Stimulated activated CD4-positive, alpha-beta T cell treated with anti-CD3 and anti-CD28 coated beads, Interleukin-4, amount 100 ng/mL, for 24 hours (primary cell): ENCODE measurements at regions not wholly inside any gene's neighbourhood (a gene's known extent, or its start where the extent isn't known, plus 50 kb on each side); places are given as distances from the start of the nearest gene placed in this dataset.

Experiments
- DNase-seq: peaks from one replicate; pipeline ENCODE4 v3.0.0-alpha.2; 2020

- DNase-seq, result no peak
These were observed 153.4 kb upstream of the MAP1B start for GRCh38 chr5:71953866-71954265.

GRCh38 chr5:71954329-71954728, 152.9 kb upstream of the MAP1B start:
- no peak for DNase-seq

- DNase-seq, result no peak
These were observed 151.6 kb upstream of the MAP1B start for GRCh38 chr5:71955723-71956122.

GRCh38 chr5:71957292-71957898, 149.9 kb upstream of the MAP1B start:
- DNase-seq, result no peak

- DNase-seq, result no peak
These were observed 147.1 kb upstream of the MAP1B start for GRCh38 chr5:71960195-71960594.

- DNase-seq, result no peak
These were observed 145.5 kb upstream of the MAP1B start for GRCh38 chr5:71961786-71962185.

- DNase-seq, result no peak
These were observed 137.8 kb upstream of the MAP1B start for GRCh38 chr5:71969460-71969859.

- no peak for DNase-seq
These were observed 135.4 kb upstream of the MAP1B start for GRCh38 chr5:71971862-71972261.

GRCh38 chr5:71972777-71973473, 134.3 kb upstream of the MAP1B start:
- DNase-seq, result no peak

GRCh38 chr5:71973563-71973962, 133.7 kb upstream of the MAP1B start:
- DNase-seq, result no peak

GRCh38 chr5:71974165-71974564, 133.1 kb upstream of the MAP1B start:
- no peak for DNase-seq

GRCh38 chr5:71974622-71975021, 132.7 kb upstream of the MAP1B start:
- no peak for DNase-seq

GRCh38 chr5:71976449-71976848, 130.8 kb upstream of the MAP1B start:
- DNase-seq, result no peak

GRCh38 chr5:71977311-71977710, 130.0 kb upstream of the MAP1B start:
- DNase-seq, result no peak

GRCh38 chr5:71978216-71978615, 129.1 kb upstream of the MAP1B start:
- no peak for DNase-seq

- no peak for DNase-seq
These were observed 124.4 kb upstream of the MAP1B start for GRCh38 chr5:71982717-71983395.

- no peak for DNase-seq
These were observed 121.2 kb upstream of the MAP1B start for GRCh38 chr5:71986101-71986500.

- DNase-seq, result no peak
These were observed 118.5 kb upstream of the MAP1B start for GRCh38 chr5:71988808-71989207.

GRCh38 chr5:71993600-71993999, 113.7 kb upstream of the MAP1B start:
- DNase-seq, result no peak

- DNase-seq, result no peak
These were observed 110.5 kb upstream of the MAP1B start for GRCh38 chr5:71996789-71997188.

GRCh38 chr5:71998746-71999145, 108.5 kb upstream of the MAP1B start:
- no peak for DNase-seq

- no peak for DNase-seq
These were observed 106.6 kb upstream of the MAP1B start for GRCh38 chr5:72000707-72001106.

- no peak for DNase-seq
These were observed 101.6 kb upstream of the MAP1B start for GRCh38 chr5:72005671-72006070.

- DNase-seq, result no peak
These were observed 100.9 kb upstream of the MAP1B start for GRCh38 chr5:72006361-72006760.
